Activated effector memory CD4-positive, alpha-beta T cell treated with Interleukin-2 at 50 U/mL for 16 hours (primary cell): ENCODE measurements at regions not wholly inside any gene's neighbourhood (a gene's known extent, or its start where the extent isn't known, plus 50 kb on each side); places are given as distances from the start of the nearest gene placed in this dataset.

Experiments used
- DNase-seq: peaks from one replicate; pipeline ENCODE4 v3.0.0-alpha.2; 2020

GRCh38 chr7:131895541-131896164, 339.2 kb upstream of the PODXL start:
- DNase-seq, result no peak

GRCh38 chr7:131893631-131894340, 337.4 kb upstream of the PODXL start:
- no peak for DNase-seq

GRCh38 chr7:131890176-131890575, 333.7 kb upstream of the PODXL start:
- no peak for DNase-seq

GRCh38 chr7:131889572-131890150, 333.2 kb upstream of the PODXL start:
- no peak for DNase-seq

- DNase-seq, result no peak
Observed at GRCh38 chr7:131883769-131884168, 327.3 kb upstream of the PODXL start.

GRCh38 chr7:131883196-131883595, 326.8 kb upstream of the PODXL start:
- no peak for DNase-seq

- DNase-seq, result no peak
Observed at GRCh38 chr7:131882321-131882720, 325.9 kb upstream of the PODXL start.

GRCh38 chr7:131880078-131880477, 323.6 kb upstream of the PODXL start:
- DNase-seq, result no peak

- no peak for DNase-seq
Observed at GRCh38 chr7:131879424-131879823, 323.0 kb upstream of the PODXL start.

- DNase-seq, result no peak
Observed at GRCh38 chr7:131878777-131879176, 322.3 kb upstream of the PODXL start.

- no peak for DNase-seq
Observed at GRCh38 chr7:131873581-131873980, 317.2 kb upstream of the PODXL start.

- DNase-seq, result no peak
Observed at GRCh38 chr7:131869986-131870385, 313.6 kb upstream of the PODXL start.

GRCh38 chr7:131869169-131869844, 312.9 kb upstream of the PODXL start:
- DNase-seq, result no peak

GRCh38 chr7:131867461-131867860, 311.0 kb upstream of the PODXL start:
- no peak for DNase-seq

GRCh38 chr7:131865911-131866310, 309.5 kb upstream of the PODXL start:
- DNase-seq, result no peak

- DNase-seq, result no peak
Observed at GRCh38 chr7:131861620-131862346, 305.4 kb upstream of the PODXL start.

GRCh38 chr7:131859147-131859821, 302.9 kb upstream of the PODXL start:
- DNase-seq, result no peak

GRCh38 chr7:131858611-131859010, 302.2 kb upstream of the PODXL start:
- DNase-seq, result no peak

GRCh38 chr7:131849472-131849871, 293.0 kb upstream of the PODXL start:
- DNase-seq, result no peak

- DNase-seq, result no peak
Observed at GRCh38 chr7:131848033-131848432, 291.6 kb upstream of the PODXL start.

GRCh38 chr7:131845573-131846314, 289.3 kb upstream of the PODXL start:
- DNase-seq, result no peak

- DNase-seq, result no peak
Observed at GRCh38 chr7:131844369-131844768, 287.9 kb upstream of the PODXL start.
